Astrocyte (in vitro differentiated cells and primary cell): ENCODE measurements at regions not wholly inside any gene's neighbourhood (a gene's known extent, or its start where the extent isn't known, plus 50 kb on each side); places are given as distances from the start of the nearest gene placed in this dataset.

Source experiments
- DNase-seq: peaks from one replicate; pipeline ENCODE4 v3.0.0-alpha.2; 2010; ENCODE audit warnings: low read depth
- FAIRE-seq: peaks from 2 replicates; lab custom pipeline; 2011; peaks lifted over from hg19 to GRCh38; lab: Jason Lieb, UNC
- H2AFZ ChIP-seq: 2 replicates; pipeline ENCODE4 v1.6.0; 2012; ENCODE audit warnings: low read depth, low read length, inconsistent platforms
- H3K27ac ChIP-seq: 2 replicates; pipeline ENCODE4 v1.5.1; 2011; ENCODE audit warnings: low read depth, low read length, inconsistent platforms
- H3K27me3 ChIP-seq: 2 replicates; pipeline ENCODE4 v1.6.0; 2011; ENCODE audit warnings: low read length, inconsistent platforms; ENCODE audit not compliant: insufficient read depth
- H3K36me3 ChIP-seq: 2 replicates; pipeline ENCODE4 v1.5.1; 2011; ENCODE audit warnings: low read length, inconsistent platforms; ENCODE audit not compliant: insufficient read depth
- H3K4me1 ChIP-seq: 2 replicates; pipeline ENCODE4 v1.5.1; 2011; ENCODE audit warnings: low read length, inconsistent platforms; ENCODE audit not compliant: insufficient read depth
- H3K4me2 ChIP-seq: 2 replicates; pipeline ENCODE4 v1.6.0; 2012; ENCODE audit warnings: low read length, inconsistent platforms
- H3K4me3 ChIP-seq: 2 replicates; pipeline ENCODE4 v1.5.1; 2011; ENCODE audit warnings: low read depth, mild to moderate bottlenecking, low read length, inconsistent platforms; ENCODE audit not compliant: insufficient read depth
- H3K79me2 ChIP-seq: 2 replicates; pipeline ENCODE4 v1.6.0; 2012; ENCODE audit warnings: mild to moderate bottlenecking, low read length, inconsistent platforms; ENCODE audit not compliant: insufficient read depth
- H3K9ac ChIP-seq: 2 replicates; pipeline ENCODE4 v1.6.0; 2012; ENCODE audit warnings: mild to moderate bottlenecking, low read length, inconsistent platforms
- H3K9me3 ChIP-seq: 2 replicates; pipeline ENCODE4 v1.5.1; 2012; ENCODE audit warnings: low read depth, mild to moderate bottlenecking, low read length, inconsistent platforms; ENCODE audit not compliant: insufficient read depth
- H4K20me1 ChIP-seq: 2 replicates; pipeline ENCODE4 v1.6.0; 2012; ENCODE audit warnings: low read length, inconsistent platforms; ENCODE audit not compliant: insufficient read depth
- H3K27ac Mint-ChIP-seq: one replicate; pipeline ENCODE4 v1.8.0; 2021; ENCODE audit warnings: mild to moderate bottlenecking, mixed read lengths; ENCODE audit not compliant: unreplicated experiment
- H3K27me3 Mint-ChIP-seq: one replicate; pipeline ENCODE4 v1.8.0; 2021; ENCODE audit warnings: low read depth, mixed read lengths; ENCODE audit not compliant: unreplicated experiment
- H3K36me3 Mint-ChIP-seq: one replicate; pipeline ENCODE4 v1.8.0; 2021; ENCODE audit warnings: low read depth, mixed read lengths; ENCODE audit not compliant: unreplicated experiment
- H3K4me1 Mint-ChIP-seq: one replicate; pipeline ENCODE4 v1.8.0; 2021; ENCODE audit warnings: low read depth, mixed read lengths; ENCODE audit not compliant: unreplicated experiment
- H3K4me3 Mint-ChIP-seq: one replicate; pipeline ENCODE4 v1.8.0; 2021; ENCODE audit warnings: mild to moderate bottlenecking, moderate library complexity, mixed read lengths; ENCODE audit not compliant: unreplicated experiment
- H3K9me3 Mint-ChIP-seq: one replicate; pipeline ENCODE4 v1.8.0; 2021; ENCODE audit warnings: mild to moderate bottlenecking, mixed read lengths; ENCODE audit not compliant: unreplicated experiment
- EZH2 ChIP-seq: IDR thresholded peaks from 2 replicates; pipeline ENCODE4 v1.6.1; 2012; ENCODE audit warnings: mild to moderate bottlenecking, low read length, inconsistent platforms; ENCODE audit not compliant: insufficient read depth
- TF ChIP-seq, protein P1 (sequence below): IDR thresholded peaks from 2 replicates; pipeline ENCODE4 v1.5.1; 2011; ENCODE audit warnings: low read depth, mild to moderate bottlenecking, inconsistent platforms, low read length, moderate library complexity; ENCODE audit not compliant: insufficient read depth

- Histone ChIP-seq H3K79me2 (no peaks in the 10 kb centered on the region), H3K27me3 (no peaks in the 10 kb centered on the region), H3K4me1 (no peaks in the 10 kb centered on the region), H3K4me2 (no peak overlapping the region), H4K20me1 (no peaks in the 10 kb centered on the region), H3K4me3 (no peak overlapping the region), H3K36me3 (no peaks in the 10 kb centered on the region), H3K9me3 (peaks cover 4% of the 10 kb centered on the region), H3K27ac (no peak overlapping the region), H2AFZ (no peak overlapping the region), H3K9ac (no peak overlapping the region)
- no peaks in the 10 kb centered on the region for H3K4me1 Mint-ChIP-seq
- H3K27me3 Mint-ChIP-seq: peaks cover 37% of the 10 kb centered on the region
- H3K27ac Mint-ChIP-seq: no peak overlapping the region
- no peak overlapping the region for H3K4me3 Mint-ChIP-seq
- no peak for FAIRE-seq
- TF ChIP-seq EZH2: no peak
- TF ChIP-seq, protein P1, sequence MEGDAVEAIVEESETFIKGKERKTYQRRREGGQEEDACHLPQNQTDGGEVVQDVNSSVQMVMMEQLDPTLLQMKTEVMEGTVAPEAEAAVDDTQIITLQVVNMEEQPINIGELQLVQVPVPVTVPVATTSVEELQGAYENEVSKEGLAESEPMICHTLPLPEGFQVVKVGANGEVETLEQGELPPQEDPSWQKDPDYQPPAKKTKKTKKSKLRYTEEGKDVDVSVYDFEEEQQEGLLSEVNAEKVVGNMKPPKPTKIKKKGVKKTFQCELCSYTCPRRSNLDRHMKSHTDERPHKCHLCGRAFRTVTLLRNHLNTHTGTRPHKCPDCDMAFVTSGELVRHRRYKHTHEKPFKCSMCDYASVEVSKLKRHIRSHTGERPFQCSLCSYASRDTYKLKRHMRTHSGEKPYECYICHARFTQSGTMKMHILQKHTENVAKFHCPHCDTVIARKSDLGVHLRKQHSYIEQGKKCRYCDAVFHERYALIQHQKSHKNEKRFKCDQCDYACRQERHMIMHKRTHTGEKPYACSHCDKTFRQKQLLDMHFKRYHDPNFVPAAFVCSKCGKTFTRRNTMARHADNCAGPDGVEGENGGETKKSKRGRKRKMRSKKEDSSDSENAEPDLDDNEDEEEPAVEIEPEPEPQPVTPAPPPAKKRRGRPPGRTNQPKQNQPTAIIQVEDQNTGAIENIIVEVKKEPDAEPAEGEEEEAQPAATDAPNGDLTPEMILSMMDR: no peak
- no peaks in the 10 kb centered on the region for H3K36me3 Mint-ChIP-seq
- peaks cover 5% of the 10 kb centered on the region for H3K9me3 Mint-ChIP-seq
- no peak for DNase-seq
Observed at GRCh38 chr14:104284107-104284592, 145.8 kb downstream of the KIF26A start.

DNA sequence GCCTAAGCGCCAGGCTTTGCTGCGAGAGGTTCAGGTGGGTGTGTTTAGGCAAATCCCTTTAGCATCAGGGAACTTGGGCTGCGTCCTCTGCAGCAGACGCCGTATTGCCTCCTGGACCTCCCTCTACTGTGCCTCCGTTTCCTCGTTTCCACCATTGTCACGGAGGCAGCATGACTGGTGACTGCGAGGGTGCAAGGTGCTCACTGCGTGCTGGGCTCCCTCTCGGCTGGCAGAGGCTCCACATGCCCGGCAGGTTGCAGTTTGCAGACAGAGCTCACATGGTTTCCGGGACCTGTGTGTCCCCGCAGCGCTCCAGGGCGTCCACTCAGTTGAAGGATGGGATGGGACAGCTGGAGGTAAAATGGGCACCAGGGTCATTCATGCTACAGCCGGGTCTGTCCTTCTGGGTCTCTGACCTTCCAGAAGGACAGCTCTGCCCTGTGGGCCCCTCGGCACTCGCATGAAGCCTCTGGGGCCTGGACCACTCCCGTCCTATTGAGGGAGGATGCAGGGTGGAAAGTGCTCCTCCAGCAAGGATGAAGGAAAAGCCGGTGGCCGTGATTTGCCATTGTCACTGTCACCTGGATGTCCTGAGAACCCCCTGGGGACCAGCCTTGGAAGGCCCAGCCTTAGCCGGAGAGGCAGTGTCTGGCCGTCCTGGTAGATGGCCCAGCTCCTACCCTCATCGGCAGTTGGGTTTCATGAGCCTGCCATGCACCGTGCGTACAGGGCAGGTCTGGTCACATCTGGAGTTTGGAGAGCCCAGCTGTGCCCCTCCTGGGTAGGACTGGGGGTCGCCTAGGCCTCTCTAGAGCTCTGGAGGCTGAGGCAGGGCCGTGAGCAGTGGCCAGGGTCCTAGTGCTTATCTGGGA, 146.5 kb downstream of the KIF26A start:
- H3K4me3 ChIP-seq: no peak overlapping the region
- peaks cover 8% of the 10 kb centered on the region for H3K9me3 ChIP-seq
- H2AFZ ChIP-seq: no peak overlapping the region
- no peak for TF ChIP-seq EZH2
- TF ChIP-seq, protein P1: no peak
- no peak for FAIRE-seq
- H3K27me3 Mint-ChIP-seq: peaks cover 32% of the 10 kb centered on the region
- H3K4me2 ChIP-seq: no peak overlapping the region
- no peak for DNase-seq
- no peaks in the 10 kb centered on the region for H3K4me1 Mint-ChIP-seq
- H3K27me3 ChIP-seq: no peaks in the 10 kb centered on the region
- H3K36me3 Mint-ChIP-seq: no peaks in the 10 kb centered on the region
- no peaks in the 10 kb centered on the region for H3K36me3 ChIP-seq
- H3K27ac Mint-ChIP-seq: no peak overlapping the region
- no peaks in the 10 kb centered on the region for H3K4me1 ChIP-seq
- H4K20me1 ChIP-seq: no peaks in the 10 kb centered on the region
- H3K9me3 Mint-ChIP-seq: peaks cover 5% of the 10 kb centered on the region
- H3K4me3 Mint-ChIP-seq: no peak overlapping the region
- no peak overlapping the region for H3K9ac ChIP-seq
- no peaks in the 10 kb centered on the region for H3K79me2 ChIP-seq
- no peak overlapping the region for H3K27ac ChIP-seq

- FAIRE-seq (no peak), DNase-seq (no peak)
- H3K9me3 ChIP-seq: peaks cover 8% of the 10 kb centered on the region
- H3K36me3 ChIP-seq: no peaks in the 10 kb centered on the region
- H3K4me1 Mint-ChIP-seq: no peaks in the 10 kb centered on the region
- no peak overlapping the region for H3K4me2 ChIP-seq
- no peak overlapping the region for H3K27ac Mint-ChIP-seq
- H3K4me3 ChIP-seq: no peak overlapping the region
- no peaks in the 10 kb centered on the region for H3K79me2 ChIP-seq
- no peaks in the 10 kb centered on the region for H3K27me3 ChIP-seq
- no peaks in the 10 kb centered on the region for H3K36me3 Mint-ChIP-seq
- H3K27ac ChIP-seq: no peak overlapping the region
- no peaks in the 10 kb centered on the region for H4K20me1 ChIP-seq
- H3K9me3 Mint-ChIP-seq: peaks cover 5% of the 10 kb centered on the region
- no peak overlapping the region for H3K9ac ChIP-seq
- H2AFZ ChIP-seq: no peak overlapping the region
- peaks cover 29% of the 10 kb centered on the region for H3K27me3 Mint-ChIP-seq
- H3K4me3 Mint-ChIP-seq: no peak overlapping the region
- H3K4me1 ChIP-seq: no peaks in the 10 kb centered on the region
- TF ChIP-seq, protein P1: no peak
- TF ChIP-seq EZH2: no peak
Observed at GRCh38 chr14:104285508-104285840, 147.1 kb downstream of the KIF26A start.
